Epithelial cell of prostate (primary cell): ENCODE measurements at regions not wholly inside any gene's neighbourhood (a gene's known extent, or its start where the extent isn't known, plus 50 kb on each side); places are given as distances from the start of the nearest gene placed in this dataset.

ENCODE experiments used
- DNase-seq: peaks from one replicate; pipeline ENCODE4 v3.0.0-alpha.2; 2011; ENCODE audit warnings: low read depth, low spot score
- H3K27ac ChIP-seq: fragments of 450-650 bp; 2 replicates; pipeline ENCODE4 v1.5.1; 2017; ENCODE audit warnings: mild to moderate bottlenecking

DNA sequence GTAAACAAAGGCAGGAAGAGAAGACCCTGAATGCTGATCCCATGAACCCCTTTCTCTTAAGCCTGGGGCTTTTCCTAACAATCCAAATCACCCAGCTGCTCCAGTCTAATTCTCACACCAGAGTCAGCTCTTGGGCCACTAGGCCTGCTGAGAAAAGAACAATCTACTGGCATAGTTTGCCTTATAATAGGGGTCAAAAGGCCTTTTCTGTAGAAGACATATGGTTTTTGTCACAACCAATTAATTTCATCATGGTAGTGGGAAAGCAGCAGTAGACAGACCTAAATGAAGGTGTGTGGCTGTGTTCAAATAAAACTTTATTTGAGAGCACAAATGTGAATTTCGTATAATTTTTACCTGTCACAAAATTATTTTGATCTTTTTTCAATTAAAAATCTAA is 994.7 kb upstream of the EPHA7 start:
- no peak overlapping the region for H3K27ac ChIP-seq
- DNase-seq, result no peak

DNA sequence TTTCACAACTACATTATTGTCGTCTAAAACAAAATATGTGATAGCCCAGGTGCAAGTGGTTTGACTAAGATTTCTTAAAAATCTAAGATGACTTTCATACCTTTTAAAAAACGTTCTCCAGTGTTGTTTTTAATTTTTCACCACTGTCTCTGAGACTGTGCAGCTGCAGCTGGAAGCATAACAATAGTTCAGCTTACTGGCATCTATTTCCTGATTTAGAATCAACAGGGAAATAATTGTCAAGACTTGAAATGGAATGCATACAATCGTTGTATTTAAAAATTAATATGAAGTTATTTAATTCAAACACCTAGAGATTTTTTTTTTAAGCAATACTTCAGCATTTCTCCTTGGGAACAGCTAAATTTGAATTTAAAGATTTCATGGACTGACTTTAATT is 982.0 kb upstream of the EPHA7 start:
- no peak overlapping the region for H3K27ac ChIP-seq

DNA sequence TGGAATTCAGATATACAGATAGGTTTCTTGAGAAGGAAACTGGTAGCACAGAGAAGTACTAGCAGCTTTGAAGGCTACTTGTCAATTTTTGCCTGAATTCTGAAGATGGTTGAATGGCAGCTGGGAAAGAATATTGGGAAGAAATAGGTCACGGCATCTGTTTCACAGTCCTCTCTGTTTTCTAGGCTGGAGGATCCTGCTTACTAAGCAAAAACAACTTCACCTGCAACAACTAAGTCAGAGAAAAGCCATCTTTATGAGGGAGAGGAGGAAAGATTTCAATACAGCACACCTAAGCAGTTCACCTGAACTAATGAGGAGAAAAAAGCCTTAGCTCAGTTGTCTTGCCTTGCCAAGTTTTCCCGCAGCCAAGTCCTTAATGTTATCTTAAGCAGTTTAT is 975.5 kb upstream of the EPHA7 start:
- no peak for DNase-seq

More for the DNA sequence above, 982.0 kb upstream of the EPHA7 start:
- DNase-seq, result no peak

DNA sequence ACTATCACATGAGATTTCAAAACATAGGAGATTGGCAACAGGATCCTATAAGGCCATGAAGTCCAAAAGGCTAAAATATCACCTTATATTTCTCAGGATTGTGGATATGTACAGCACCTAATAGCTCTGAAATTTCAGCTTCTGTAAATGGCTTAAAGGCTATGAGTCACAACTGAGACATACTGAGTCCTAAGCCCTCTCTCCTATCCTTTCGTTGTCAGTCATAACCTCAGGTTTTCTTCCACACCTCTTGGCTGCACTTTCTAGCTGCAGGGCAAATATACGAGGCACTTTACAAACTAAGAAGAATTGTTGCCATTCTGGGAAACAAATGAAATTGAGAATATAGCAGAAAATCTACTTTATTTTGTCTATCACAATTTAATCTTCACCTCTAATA is 969.9 kb upstream of the EPHA7 start:
- DNase-seq, result peak; percentile 20
- H3K27ac ChIP-seq, result no peak overlapping the region

More for the DNA sequence above, 975.5 kb upstream of the EPHA7 start:
- H3K27ac ChIP-seq, result no peak overlapping the region

DNA sequence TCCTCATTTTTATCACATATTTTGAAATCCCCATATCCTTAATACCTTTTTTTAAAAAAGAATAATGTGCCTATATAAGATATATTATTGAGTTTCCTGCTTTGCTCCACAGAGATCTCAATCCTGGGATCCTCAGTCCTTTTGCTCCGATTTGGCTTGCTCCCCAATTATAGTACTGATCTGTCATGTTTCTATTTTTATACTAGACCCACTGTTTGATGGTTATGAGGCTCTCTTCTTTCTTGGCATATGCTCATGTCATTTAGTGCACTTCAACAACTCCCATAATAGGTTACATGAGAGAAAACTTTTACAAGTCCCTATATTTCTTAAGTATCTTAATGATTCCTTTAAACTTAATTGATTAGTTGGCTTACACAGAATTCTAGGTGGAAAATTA is 958.5 kb upstream of the EPHA7 start:
- no peak for DNase-seq
- H3K27ac ChIP-seq, result no peak overlapping the region

DNA sequence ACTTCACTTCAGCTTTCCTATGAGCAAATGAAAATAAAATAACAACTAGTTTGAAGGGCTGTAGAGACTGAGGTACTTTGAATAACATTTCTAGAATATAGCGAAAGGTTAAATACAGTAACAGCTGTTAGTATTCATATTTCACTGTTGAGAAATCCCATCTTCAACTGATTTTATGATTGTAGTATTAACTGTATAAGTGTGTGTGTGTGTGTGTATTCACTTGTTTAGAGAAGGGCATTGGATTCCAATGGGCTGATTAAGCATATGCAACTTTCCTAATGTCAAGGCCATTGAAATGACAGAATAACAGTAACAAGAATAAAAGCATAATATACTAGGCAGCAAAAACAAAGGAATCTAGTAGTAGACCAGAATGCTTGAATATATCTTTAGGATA is 957.5 kb upstream of the EPHA7 start:
- no peak for DNase-seq
- no peak overlapping the region for H3K27ac ChIP-seq

DNA sequence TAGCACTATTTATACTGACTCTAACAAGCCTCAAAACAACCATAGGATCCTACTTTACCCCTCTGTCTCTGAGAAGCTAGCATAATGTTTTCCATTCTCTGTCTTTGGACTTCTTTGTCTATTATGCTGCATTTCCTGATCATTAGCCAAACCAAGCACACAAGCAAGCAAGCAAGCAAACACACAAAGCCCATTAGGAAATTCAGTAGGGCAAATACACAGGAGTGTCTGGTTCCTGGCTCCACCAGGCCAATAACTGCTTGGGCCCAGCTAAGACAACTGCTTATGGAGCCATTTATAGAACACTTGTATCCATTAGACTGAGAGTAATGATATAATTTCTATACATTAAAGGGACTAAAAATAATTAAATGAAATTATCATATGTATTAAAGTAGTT is 952.9 kb upstream of the EPHA7 start:
- DNase-seq, result no peak
- H3K27ac ChIP-seq, result no peak overlapping the region

DNA sequence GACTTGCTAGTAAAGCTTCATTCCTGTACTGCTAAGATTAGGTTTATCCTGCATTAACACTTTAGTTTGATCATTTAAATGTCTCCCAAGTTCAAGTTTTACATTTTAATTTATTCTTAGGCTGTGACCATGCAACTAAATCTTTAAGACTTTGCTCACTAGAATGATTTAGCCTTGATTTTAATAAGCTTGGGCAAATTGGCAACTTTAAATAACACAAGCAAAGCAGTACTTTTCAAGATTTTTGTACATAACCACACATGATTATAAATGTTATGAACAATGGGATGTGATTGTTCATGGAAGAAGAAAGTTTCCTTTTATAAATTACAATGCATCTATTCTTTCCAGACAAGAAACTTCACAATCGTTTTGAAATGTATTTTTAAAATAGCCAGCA is 948.0 kb upstream of the EPHA7 start:
- DNase-seq, result no peak
- H3K27ac ChIP-seq, result no peak overlapping the region

DNA sequence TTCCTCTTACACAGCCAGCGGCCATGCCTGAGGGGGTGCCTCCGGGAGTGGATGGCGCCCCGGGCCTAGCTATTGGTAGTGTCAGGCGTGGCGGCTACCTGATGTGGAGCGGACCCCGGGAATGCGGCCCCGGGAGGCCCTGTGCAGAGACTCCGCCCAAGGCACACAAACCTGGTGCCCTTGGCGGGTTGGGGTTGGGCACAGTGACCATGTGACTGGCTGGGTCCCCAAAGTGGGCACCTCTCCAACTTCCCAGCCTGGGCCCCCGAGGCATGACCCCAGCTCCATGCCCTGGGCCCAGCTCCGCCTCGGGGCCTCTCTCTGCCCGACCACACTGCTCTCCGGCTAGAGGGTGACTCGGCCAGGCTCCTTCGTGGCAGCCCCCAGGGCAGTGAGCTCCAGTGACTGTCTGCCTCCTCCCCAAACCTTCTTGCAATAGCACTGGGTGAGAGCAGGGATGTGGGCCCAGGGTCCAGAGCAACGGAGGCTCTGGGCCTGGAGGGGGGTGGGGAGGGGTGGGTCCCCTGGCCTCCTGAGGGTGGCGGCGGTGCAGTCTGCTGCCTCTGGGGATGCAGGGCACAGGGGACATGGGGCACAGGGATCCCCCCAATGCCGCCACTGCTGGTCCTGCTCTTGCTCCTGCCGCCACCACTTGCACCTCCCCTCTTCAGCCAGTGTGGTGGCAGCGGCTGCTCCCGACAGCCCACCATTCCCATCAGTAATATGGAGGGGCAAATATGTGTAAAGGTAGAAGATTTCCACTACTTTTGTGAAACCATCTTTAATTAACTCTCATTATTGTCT is 942.9 kb upstream of the EPHA7 start:
- DNase-seq, result no peak
- H3K27ac ChIP-seq, result no peak overlapping the region

DNA sequence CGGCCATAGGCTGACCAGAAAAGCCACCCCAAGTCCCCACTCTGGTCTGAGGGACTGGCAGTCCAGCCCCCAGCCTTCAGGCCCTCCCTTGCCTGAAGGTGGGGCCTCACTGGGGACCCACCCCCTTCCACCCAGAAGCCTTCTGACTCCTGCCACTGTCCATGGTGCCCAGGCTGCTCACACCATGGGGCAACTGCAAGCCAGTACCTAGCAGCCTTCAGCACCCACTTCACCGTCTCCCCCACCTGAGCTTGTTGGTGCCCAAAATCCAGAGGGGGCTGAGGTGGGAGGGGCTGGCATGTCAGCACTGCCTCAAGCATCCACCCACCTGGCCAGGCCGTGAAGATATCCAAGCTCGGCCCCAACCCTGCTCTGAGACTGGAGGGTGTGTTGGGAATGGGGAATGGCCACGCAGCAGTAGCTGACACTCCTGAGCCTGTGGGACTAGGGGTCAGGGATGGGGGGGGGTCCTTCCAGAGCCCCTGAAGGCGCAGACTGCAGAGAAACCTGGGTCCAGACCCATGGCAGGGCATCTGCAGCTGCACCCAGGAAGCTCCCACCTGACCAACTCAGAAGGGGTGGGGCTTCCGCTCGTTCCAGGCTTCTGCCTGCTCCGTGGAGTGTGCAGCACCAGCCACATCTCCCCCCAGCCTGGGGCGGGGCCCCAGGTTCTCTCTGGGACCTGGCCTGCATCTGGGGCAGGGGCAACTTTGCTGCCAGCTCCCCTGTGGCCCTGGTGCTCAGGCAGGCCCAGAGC is 942.1 kb upstream of the EPHA7 start:
- no peak for DNase-seq
- H3K27ac ChIP-seq, result no peak overlapping the region

DNA sequence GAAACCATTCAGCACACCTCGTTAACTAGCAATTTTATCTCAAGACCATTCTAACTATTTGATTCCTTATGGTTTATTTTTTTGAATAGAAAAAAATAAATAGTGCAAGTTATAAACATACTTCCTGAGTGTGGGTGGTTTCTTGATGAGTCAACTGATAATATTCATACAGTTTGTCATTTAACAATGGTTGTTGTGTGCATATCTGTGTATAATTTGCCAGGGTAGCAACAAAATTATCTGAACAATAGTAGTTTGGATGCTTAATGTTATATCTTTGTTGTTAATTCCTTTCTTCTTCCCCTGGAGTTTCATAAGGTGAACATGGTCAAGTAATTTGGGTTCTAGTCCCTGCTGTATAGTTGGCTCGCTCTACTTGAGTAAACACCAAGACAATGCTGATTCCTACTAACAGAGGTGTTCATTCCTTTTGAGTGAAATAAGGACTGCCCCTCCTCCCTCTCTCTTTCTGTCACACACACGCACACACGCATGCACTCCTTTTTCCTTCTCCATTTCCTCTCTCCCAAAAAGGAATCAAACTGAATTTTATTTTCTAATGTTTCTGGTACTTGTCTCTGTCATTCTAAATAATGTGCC is 938.1 kb upstream of the EPHA7 start:
- H3K27ac ChIP-seq, result no peak overlapping the region
- DNase-seq, result no peak

DNA sequence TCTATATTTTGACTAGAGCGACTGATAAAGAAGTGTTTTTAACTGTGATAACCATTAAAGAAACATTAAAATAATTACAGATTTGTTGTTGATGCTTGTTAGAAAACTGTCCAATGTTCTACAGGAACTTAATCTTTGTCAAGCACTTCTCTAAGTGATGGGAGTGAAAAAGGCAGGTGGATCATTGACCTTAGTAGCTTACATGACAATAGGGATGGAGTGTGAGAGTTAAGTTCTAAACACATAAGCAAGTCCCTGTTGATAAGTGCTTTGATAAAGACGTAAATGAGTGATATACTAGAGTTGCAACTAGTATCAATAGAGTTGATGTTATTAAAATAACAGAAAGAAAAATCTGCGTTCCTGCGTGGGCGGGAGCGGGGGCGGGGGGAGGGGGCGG is 931.5 kb upstream of the EPHA7 start:
- DNase-seq, result no peak
- no peak overlapping the region for H3K27ac ChIP-seq

DNA sequence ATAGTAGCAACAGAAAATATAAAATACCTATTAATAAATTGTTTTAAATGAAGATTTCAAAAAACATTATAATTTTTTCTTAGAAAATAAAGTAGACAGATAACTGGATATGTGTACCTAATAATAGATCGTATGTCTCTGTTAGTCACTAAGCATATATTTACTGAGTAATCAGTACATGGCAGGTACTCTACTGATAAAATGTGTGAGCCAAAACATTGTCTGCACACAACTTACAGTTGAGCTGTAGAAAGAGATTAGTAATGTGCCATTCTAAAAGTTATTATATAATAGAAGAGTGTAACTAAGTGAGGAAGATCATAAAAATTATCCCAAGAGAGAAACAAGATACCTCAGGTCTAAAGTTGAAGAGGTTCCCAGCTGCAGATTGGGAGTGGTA is 929.9 kb upstream of the EPHA7 start:
- DNase-seq, result no peak
- H3K27ac ChIP-seq, result no peak overlapping the region

DNA sequence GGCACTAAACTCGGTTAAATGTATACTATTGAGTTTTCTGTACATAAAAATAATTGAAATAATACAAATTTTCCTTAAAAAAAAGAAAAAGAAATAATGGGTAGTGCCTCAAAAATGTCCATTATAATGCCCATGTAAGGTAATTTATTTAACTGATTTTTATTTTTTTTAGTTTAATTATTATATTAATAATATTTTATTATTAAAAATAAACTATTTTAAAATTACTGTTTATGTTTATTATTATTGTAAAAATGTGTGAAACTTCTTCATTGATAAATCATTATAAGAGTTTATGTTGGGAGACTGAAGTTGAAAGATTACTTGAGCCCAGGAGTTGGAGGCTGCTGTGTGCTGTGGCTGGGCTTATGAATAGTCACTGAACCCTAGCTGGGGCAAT is 925.5 kb upstream of the EPHA7 start:
- H3K27ac ChIP-seq, result no peak overlapping the region
- no peak for DNase-seq

DNA sequence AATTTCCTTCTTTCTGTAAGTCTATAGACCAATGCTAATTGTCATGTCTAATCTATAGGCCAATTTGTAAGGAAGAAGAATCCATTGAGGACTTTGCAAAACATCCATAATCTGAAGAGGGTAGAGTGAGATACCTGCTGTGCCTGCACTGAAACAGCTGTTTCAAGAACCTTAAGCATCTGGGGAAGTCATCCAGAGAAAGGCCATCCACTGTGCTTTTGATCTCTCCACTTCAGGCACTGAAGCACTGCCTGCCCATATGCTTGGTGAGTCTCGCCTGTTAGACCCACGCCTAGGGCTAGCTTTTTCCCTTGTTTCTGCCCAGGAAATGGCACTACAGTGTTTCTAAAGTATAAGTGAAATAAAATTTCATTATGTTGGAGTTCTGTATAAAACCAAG is 921.8 kb upstream of the EPHA7 start:
- DNase-seq, result no peak
- no peak overlapping the region for H3K27ac ChIP-seq

DNA sequence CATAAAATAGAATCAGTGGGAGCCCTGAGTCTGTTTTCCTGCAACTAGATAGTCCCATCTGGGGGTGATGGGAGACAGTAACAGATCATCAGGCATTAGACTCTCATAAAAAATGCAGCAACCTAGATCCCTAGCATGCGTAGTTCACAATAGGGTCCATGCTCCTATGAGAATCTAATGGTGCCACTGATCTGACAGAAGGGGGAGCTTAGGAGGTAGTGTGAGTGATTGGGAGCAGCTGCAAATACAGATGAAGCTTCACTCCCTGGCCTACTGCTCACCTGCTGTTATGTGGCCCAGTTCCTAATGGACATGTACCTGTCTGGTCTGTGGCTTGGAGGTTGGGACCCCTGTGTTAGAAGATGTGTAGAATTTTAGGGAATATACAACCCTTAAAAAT is 904.5 kb upstream of the EPHA7 start:
- no peak for DNase-seq
- H3K27ac ChIP-seq, result no peak overlapping the region

DNA sequence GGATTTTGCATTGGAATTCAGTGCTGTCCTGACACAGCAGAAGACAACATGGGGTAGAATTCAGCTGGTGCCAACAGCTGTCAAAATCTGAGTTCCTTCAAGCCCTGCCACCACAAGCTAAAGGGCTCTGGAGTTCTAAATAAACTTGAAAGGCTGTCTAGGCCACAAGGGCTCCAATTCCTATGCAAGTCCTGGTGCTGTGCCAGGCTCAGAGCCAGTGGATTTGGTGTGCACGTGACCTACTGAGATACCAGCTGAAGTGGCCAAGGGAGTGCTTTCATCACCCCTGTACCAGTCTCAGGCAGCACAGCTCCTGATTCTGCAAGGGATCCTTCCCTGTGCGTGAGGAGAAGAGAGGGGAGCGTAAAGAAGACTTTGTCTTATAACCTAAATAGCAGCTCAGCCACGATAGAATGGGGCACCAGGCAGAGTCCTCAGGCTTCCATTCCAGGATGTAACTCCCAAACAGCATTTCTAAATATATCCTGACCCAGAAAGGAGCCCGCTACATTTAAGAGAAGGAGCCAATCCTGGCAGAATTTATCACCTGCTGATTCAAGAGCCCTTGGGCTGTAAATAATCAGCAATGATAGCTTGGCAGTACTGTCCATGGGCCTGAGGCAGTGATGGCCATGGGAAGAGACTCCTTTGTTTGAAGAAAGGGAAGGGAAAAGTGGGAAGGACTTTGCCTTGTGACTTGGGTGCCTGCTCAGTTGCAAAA is 881.2 kb upstream of the EPHA7 start:
- DNase-seq, result no peak
- no peak overlapping the region for H3K27ac ChIP-seq

DNA sequence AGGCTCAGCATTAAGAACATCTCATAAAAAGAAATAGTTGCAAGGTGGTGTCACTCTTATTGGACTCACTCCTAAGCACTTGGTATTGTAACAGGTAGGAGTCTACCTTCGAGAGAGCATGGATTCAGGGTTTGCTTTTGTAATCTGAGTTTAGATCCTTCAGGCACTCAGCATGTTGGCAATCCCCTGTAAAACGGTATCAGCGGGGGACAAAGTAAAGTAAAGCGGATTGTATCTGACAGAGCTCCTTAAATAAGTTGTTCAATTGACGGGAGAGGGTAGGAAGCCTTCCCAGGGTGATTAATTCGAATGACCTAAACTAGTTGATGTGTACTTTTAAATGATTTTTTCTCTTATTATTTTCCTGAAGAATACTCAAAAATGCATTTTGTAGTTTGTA is 869.8 kb upstream of the EPHA7 start:
- DNase-seq, result no peak
- no peak overlapping the region for H3K27ac ChIP-seq

DNA sequence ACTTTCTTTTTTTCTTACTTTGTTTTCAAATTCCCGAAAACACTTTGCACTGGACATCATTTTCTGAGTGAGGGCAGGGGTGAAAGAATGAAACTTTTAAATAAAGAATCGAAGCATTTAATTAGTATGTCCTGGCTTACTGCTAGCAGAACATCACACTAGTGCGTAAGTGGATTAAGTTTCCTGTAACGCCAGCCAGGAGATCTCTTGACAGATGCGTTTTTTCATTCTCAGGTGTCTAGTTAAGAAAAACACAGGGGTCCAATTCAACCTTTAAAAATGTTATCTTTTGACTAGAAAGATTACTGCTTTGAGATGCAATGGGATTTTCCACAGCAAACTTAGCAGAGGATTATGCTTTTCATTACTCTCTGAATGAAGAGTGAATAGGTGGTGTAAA is 858.8 kb upstream of the EPHA7 start:
- DNase-seq, result no peak
- no peak overlapping the region for H3K27ac ChIP-seq

DNA sequence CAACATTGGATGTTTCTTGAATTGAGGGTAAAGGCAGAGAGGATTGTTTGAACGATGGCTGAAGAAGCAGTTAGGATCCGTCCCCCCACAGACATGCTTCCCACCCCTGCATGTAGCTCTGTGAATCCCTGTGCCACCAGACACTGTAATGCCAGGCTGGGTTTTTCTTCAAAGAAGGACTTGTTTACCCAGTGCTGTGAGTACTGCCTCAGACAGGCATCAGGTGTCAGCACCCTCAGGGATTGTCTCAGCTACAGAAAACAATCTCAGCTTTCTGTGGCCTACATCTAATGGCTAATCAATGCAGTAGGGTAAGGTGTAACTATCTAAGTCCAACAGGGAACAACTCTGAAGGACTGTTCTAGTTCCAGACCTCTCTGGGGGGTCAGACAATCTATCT is 853.0 kb upstream of the EPHA7 start:
- no peak for DNase-seq
- no peak overlapping the region for H3K27ac ChIP-seq
